ENCODE measurements at regions not wholly inside any gene's neighbourhood (a gene's known extent, or its start where the extent isn't known, plus 50 kb on each side); places are given as distances from the start of the nearest gene placed in this dataset.
"Not testable (repeated sequence)": the region's sequence is repeated elsewhere in the genome, so short reads cannot be mapped to it uniquely, and the experiment has no call there.

DNA sequence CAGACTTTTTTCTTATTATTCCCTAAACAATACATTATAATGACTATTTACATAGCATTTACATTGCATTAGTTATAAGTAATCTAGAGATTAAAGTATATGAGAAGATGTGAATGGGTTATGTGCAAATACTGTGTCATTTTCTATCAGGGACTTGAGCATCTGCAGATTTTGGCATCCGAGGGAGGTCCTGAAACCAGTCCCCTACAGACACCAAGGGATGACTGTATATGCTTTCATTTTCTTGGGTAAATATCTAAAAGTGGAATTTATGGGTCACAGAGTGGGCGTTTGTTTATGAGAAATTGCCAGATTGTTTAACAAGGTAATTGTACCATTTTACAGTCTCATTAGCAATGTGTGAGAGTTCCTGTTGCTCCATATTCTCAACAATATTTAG lies 454.5 kb upstream of the API5 start:
- Histone ChIP-seq H3K4me1 (no peaks in the 10 kb centered on the region), H3K27ac (replicated peaks) (no peak overlapping the region), H3K27me3 (ENCODE audit: low read depth) (no peaks in the 10 kb centered on the region), H3K4me3 (no peak overlapping the region), H3K9me3 (replicated peaks) (no peaks in the 10 kb centered on the region), H3K36me3 (no peaks in the 10 kb centered on the region)
- intact Hi-C loops (cut with micrococcal nuclease) = no loop called here
- DNase-seq = no peak
- TF ChIP-seq, protein P1, sequence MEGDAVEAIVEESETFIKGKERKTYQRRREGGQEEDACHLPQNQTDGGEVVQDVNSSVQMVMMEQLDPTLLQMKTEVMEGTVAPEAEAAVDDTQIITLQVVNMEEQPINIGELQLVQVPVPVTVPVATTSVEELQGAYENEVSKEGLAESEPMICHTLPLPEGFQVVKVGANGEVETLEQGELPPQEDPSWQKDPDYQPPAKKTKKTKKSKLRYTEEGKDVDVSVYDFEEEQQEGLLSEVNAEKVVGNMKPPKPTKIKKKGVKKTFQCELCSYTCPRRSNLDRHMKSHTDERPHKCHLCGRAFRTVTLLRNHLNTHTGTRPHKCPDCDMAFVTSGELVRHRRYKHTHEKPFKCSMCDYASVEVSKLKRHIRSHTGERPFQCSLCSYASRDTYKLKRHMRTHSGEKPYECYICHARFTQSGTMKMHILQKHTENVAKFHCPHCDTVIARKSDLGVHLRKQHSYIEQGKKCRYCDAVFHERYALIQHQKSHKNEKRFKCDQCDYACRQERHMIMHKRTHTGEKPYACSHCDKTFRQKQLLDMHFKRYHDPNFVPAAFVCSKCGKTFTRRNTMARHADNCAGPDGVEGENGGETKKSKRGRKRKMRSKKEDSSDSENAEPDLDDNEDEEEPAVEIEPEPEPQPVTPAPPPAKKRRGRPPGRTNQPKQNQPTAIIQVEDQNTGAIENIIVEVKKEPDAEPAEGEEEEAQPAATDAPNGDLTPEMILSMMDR (IDR thresholded peaks at IDR 0.05; ENCODE audit: borderline replicate concordance) = no peak

DNA sequence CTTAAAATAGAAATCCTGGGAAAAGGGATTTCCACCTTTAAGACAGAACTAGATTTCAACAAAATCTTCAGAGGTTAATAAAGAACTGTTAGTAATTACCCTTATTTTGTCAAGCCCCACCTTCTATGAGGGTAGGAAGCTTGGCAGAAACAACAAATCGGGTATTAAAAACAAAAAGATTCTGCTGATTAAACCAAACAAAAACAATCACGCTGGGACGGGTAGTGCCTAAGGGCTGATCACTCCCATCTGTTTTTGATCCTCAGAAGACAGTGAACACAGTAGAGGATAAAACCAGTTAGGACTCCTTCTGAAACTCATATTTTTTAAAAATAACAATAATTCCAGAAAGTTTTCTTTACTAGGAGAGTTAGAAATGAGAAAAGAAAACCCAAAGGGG lies 441.3 kb upstream of the API5 start:
- Histone ChIP-seq H3K4me3 (no peak overlapping the region), H3K27me3 (ENCODE audit: low read depth) (no peaks in the 10 kb centered on the region), H3K27ac (replicated peaks) (no peak overlapping the region), H3K9me3 (replicated peaks) (no peaks in the 10 kb centered on the region), H3K4me1 (no peaks in the 10 kb centered on the region), H3K36me3 (no peaks in the 10 kb centered on the region)
- no peak for DNase-seq
- intact Hi-C loops (cut with micrococcal nuclease) = no loop called here
- TF ChIP-seq, protein P1 (IDR thresholded peaks at IDR 0.05; ENCODE audit: borderline replicate concordance) = no peak

DNA sequence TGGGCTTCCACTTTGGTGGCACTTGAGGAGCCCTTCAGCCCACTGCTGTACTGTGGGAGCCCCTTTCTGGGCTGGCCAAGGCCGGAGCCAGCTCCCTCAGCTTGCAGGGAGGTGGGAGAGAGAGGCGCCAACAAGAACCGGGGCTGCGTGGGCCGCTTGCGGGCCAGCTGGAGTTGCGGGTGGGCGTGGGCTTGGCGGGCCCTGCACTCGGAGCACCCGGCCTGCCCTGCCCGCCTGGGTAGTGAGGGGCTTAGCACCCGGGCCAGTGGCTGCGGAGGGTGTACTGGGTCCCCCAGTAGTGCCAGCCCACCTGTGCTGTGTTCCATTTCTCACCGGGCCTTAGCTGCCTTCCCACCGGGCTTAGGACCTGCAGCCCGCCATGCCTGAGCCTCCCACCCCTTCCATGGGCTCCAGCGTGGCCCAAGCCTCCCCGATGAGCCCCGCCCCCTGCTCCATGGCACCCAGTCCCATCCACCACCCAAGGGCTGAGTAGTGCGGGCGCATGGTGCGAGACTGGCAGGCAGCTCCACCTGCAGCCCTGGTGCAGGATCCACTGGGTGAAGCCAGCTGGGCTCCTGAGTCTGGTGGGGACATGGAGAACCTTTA lies 437.9 kb upstream of the API5 start:
- H3K4me3 ChIP-seq; intact Hi-C loops (cut with micrococcal nuclease); H3K9me3 ChIP-seq (replicated peaks); H3K36me3 ChIP-seq; H3K27ac ChIP-seq (replicated peaks); H3K27me3 ChIP-seq (ENCODE audit: low read depth); DNase-seq; H3K4me1 ChIP-seq: not testable (repeated sequence)

DNA sequence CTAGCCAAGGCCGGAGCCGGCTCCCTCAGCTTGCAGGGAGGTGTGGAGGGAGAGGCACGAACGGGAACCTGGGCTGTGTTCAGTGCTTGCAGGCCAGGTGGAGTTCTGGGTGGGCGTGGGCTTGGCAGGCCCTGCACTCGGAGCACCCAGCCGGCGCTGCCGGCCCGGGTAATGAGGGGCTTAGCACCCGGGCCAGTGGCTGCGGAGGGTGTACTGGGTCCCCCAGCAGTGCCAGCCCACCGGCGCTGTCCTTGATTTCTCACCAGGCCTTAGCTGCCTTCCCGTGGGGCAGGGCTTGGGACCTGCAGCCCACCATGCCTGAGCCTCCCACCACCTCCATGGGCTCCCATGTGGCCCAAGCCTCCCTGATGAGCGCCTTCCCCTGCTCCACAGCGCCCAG lies 430.5 kb upstream of the API5 start:
- DNase-seq; H3K27me3 ChIP-seq (ENCODE audit: low read depth); H3K36me3 ChIP-seq; intact Hi-C loops (cut with micrococcal nuclease); H3K4me3 ChIP-seq; H3K27ac ChIP-seq (replicated peaks); H3K4me1 ChIP-seq: not testable (repeated sequence)
- peaks cover 34% of the 10 kb centered on the region for H3K9me3 ChIP-seq (replicated peaks)

DNA sequence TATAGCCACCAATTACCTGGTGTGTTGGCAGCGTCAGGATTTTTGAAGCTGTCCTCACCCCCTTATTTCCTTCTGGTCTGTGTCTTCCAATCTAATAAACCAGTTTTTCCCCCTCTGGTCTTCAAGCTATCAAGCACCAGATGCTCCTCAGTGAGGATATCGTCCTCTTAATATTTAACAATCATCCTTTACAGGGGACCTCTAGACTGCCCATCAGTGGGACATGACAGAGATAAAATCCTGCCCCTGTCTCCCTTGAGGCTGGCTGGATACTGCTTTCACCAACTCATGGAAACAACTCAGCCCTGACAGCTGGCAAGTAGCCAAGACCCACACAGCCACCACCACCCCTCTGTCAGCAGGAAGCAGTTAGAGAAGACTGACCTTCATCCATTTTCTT lies 421.0 kb upstream of the API5 start:
- intact Hi-C loops (cut with micrococcal nuclease) = no loop called here
- no peak for DNase-seq

DNA sequence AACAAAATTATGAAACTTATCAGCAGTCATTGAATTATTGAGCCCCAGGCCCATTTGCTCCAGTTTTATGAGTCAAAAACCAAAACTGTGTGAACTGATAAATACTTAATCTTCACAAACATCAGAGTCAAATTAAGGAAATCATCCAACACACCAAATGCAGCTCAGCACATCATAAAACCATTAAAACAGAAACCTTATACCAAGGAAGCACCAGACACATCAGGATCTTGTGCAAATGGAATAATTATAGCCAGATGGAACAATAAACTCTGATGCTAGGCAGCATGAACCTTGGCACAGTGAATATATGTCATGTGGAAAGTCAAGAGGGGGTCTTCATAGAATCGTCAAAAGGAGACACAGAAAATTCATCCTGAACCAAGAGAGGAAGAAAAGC lies 410.7 kb upstream of the API5 start:
- intact Hi-C loops (cut with micrococcal nuclease) = no loop called here
- TF ChIP-seq, protein P1 (IDR thresholded peaks at IDR 0.05; ENCODE audit: borderline replicate concordance) = no peak
- no peak for DNase-seq
- no peaks in the 10 kb centered on the region for H3K4me1 ChIP-seq
- no peaks in the 10 kb centered on the region for H3K36me3 ChIP-seq
- no peak overlapping the region for H3K27ac ChIP-seq (replicated peaks)
- H3K27me3 ChIP-seq (ENCODE audit: low read depth) = no peaks in the 10 kb centered on the region
- peaks cover 5% of the 10 kb centered on the region for H3K9me3 ChIP-seq (replicated peaks)
- H3K4me3 ChIP-seq = no peak overlapping the region

More for the DNA sequence above, 421.0 kb upstream of the API5 start:
- no peak overlapping the region for H3K4me3 ChIP-seq
- H3K9me3 ChIP-seq (replicated peaks) = no peaks in the 10 kb centered on the region
- H3K36me3 ChIP-seq = no peaks in the 10 kb centered on the region
- H3K4me1 ChIP-seq = no peaks in the 10 kb centered on the region
- no peaks in the 10 kb centered on the region for H3K27me3 ChIP-seq (ENCODE audit: low read depth)
- TF ChIP-seq, protein P1 (IDR thresholded peaks at IDR 0.05; ENCODE audit: borderline replicate concordance) = no peak
- H3K27ac ChIP-seq (replicated peaks) = no peak overlapping the region
